Liver (tissue), 3 donors: ENCODE measurements at regions not wholly inside any gene's neighbourhood (a gene's known extent, or its start where the extent isn't known, plus 50 kb on each side); places are given as distances from the start of the nearest gene placed in this dataset.

Experiments used
- CTCF ChIP-seq: fragments of 150-350 bp; IDR thresholded peaks from 2 replicates; pipeline ENCODE4 v1.5.1; 2017; ENCODE audit warnings: improper control_type of control experiment, low read depth, low read length; ENCODE audit not compliant: missing input control
- EGR1 ChIP-seq, 2 donors: IDR thresholded peaks; 2 replicates each; pipeline ENCODE4 v1.6.1; 2016 to 2018; ENCODE audit warnings: antibody characterized with exemption in 2 of 2, low read depth in 2 of 2
- GABPA ChIP-seq, 2 donors: IDR thresholded peaks in 1 of 2; conservative IDR thresholded peaks in 1 of 2; 2 replicates each; pipeline ENCODE4 v1.6.1; 2016; ENCODE audit warnings: antibody characterized with exemption in 2 of 2, mild to moderate bottlenecking in 1 of 2, moderate library complexity in 1 of 2
- JUND ChIP-seq, 2 donors: IDR thresholded peaks; 2 replicates each; pipeline ENCODE4 v1.6.1; 2016; ENCODE audit warnings: antibody characterized with exemption in 2 of 2
- SP1 ChIP-seq: IDR thresholded peaks from 2 replicates; pipeline ENCODE4 v1.6.1; 2018; ENCODE audit warnings: antibody characterized with exemption, mild to moderate bottlenecking
- TAF1 ChIP-seq: conservative IDR thresholded peaks from 2 replicates; pipeline ENCODE4 v1.6.1; 2016; ENCODE audit warnings: antibody characterized with exemption, mild to moderate bottlenecking
- TF ChIP-seq, protein P1 (sequence below): IDR thresholded peaks from 2 replicates; pipeline ENCODE4 v1.6.1; 2016; ENCODE audit warnings: antibody characterized with exemption, mild to moderate bottlenecking
- TF ChIP-seq, protein P2 (sequence below): IDR thresholded peaks from 2 replicates; pipeline ENCODE4 v1.6.1; 2016; ENCODE audit warnings: antibody characterized with exemption
- donor health status: healthy.
- donor health status: healthy.

DNA sequence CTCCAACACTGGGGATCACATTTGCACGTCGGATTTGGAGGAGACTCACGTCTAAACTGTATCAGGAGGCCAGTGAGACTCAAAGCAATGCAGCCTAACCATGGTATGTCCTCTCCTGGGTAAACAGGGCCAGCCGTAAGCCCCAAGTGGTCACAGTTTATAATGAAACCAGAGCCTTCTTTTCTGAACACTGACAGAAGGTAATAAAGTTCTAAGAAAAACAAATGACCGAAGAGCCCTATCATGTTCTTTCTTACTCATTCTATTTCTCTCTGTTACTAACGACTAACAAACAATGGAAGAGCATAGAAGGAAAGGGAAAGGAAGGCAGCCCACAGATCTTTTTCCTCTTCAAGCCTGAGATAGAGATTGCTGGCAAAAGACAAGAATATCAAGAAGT, 796.8 kb upstream of the SOX11 start:
- TF ChIP-seq CTCF (no peak), JUND (IDR thresholded peaks at IDR 0.05) (no peak), GABPA (IDR thresholded peaks at IDR 0.05 in 1 of 2, conservative IDR thresholded peaks at IDR 0.05 in 1 of 2) (no peak), SP1 (no peak), EGR1 (IDR thresholded peaks at IDR 0.05; ENCODE audit: low read depth in 2 of 2) (no peak), TAF1 (no peak)
- TF ChIP-seq, protein P1, sequence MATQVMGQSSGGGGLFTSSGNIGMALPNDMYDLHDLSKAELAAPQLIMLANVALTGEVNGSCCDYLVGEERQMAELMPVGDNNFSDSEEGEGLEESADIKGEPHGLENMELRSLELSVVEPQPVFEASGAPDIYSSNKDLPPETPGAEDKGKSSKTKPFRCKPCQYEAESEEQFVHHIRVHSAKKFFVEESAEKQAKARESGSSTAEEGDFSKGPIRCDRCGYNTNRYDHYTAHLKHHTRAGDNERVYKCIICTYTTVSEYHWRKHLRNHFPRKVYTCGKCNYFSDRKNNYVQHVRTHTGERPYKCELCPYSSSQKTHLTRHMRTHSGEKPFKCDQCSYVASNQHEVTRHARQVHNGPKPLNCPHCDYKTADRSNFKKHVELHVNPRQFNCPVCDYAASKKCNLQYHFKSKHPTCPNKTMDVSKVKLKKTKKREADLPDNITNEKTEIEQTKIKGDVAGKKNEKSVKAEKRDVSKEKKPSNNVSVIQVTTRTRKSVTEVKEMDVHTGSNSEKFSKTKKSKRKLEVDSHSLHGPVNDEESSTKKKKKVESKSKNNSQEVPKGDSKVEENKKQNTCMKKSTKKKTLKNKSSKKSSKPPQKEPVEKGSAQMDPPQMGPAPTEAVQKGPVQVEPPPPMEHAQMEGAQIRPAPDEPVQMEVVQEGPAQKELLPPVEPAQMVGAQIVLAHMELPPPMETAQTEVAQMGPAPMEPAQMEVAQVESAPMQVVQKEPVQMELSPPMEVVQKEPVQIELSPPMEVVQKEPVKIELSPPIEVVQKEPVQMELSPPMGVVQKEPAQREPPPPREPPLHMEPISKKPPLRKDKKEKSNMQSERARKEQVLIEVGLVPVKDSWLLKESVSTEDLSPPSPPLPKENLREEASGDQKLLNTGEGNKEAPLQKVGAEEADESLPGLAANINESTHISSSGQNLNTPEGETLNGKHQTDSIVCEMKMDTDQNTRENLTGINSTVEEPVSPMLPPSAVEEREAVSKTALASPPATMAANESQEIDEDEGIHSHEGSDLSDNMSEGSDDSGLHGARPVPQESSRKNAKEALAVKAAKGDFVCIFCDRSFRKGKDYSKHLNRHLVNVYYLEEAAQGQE: no peak
- TF ChIP-seq, protein P2, sequence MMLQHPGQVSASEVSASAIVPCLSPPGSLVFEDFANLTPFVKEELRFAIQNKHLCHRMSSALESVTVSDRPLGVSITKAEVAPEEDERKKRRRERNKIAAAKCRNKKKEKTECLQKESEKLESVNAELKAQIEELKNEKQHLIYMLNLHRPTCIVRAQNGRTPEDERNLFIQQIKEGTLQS: no peak
